ENCODE measurements at regions not wholly inside any gene's neighbourhood (a gene's known extent, or its start where the extent isn't known, plus 50 kb on each side); places are given as distances from the start of the nearest gene placed in this dataset.

DNA sequence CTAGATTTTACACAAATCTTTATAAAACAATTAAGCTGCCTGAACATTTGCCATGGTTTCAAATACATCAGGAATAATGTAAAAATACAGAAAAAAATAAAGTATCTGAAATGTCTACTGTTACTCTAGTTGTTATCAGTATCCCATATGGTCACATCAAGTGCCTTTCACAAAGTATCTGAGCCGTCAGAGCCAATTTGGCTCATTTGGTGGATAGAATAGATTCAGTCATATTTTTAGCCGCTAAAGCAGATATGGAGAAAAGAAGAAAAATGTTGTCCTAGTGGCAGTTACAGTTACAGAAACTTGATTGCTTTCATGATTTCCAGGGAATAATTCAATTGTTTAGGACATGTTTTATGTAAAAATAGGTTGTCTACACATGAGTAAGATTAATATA lies 641.1 kb downstream of the RAPGEF2 start:
- DNase-seq (no peak), ATAC-seq (ENCODE audit: low FRiP score in 2 of 2) (no peak)
- Histone ChIP-seq H3K36me3 (no peaks in the 10 kb centered on the region), H3K4me1 (no peaks in the 10 kb centered on the region), H3K4me3 (no peak overlapping the region), H3K27ac (no peak overlapping the region), H3K9me3 (no peaks in the 10 kb centered on the region), H3K27me3 (no peaks in the 10 kb centered on the region)
- TF ChIP-seq EP300 (IDR thresholded peaks at IDR 0.05): no peak
- WGBS, 2 donors: 36 to 37% methylated on average over 2 of the region's 2 CpGs

DNA sequence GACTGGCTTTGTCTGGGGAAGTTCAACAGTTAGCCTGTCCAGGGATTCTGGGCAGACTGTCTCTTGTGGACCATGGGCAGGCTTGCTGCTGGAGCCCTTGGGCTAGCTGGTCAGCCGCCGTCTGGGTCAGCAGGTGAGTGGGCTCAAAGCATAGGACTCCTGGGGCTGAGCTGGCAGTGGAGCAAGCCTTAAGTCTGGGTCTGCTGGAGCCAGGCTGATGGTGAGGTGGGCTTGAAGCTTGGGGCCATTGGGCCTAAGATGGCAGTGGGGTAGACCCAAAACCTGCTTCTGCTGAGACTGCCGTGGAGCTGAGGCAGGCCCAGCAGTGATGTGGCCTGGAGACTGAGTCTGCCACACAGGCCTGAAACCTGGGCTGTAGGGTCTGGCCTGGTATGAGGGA lies 645.1 kb downstream of the RAPGEF2 start:
- H3K4me3 ChIP-seq: no peak overlapping the region
- TF ChIP-seq POLR2A (IDR thresholded peaks at IDR 0.05) (no peak), EP300 (IDR thresholded peaks at IDR 0.05) (no peak), POLR2AphosphoS5 (IDR thresholded peaks at IDR 0.05) (no peak)
- TF ChIP-seq, protein P1, sequence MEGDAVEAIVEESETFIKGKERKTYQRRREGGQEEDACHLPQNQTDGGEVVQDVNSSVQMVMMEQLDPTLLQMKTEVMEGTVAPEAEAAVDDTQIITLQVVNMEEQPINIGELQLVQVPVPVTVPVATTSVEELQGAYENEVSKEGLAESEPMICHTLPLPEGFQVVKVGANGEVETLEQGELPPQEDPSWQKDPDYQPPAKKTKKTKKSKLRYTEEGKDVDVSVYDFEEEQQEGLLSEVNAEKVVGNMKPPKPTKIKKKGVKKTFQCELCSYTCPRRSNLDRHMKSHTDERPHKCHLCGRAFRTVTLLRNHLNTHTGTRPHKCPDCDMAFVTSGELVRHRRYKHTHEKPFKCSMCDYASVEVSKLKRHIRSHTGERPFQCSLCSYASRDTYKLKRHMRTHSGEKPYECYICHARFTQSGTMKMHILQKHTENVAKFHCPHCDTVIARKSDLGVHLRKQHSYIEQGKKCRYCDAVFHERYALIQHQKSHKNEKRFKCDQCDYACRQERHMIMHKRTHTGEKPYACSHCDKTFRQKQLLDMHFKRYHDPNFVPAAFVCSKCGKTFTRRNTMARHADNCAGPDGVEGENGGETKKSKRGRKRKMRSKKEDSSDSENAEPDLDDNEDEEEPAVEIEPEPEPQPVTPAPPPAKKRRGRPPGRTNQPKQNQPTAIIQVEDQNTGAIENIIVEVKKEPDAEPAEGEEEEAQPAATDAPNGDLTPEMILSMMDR (IDR thresholded peaks at IDR 0.05): no peak
- ATAC-seq (ENCODE audit: low FRiP score in 2 of 2) (no peak), DNase-seq (peak in 1 of 2 donors; percentile 26)
- WGBS, 2 donors: 70 to 78% methylated on average over 3 of the region's 3 CpGs
- no peaks in the 10 kb centered on the region for H3K9me3 ChIP-seq
- no peaks in the 10 kb centered on the region for H3K4me1 ChIP-seq
- no peak overlapping the region for H3K27ac ChIP-seq
- H3K36me3 ChIP-seq: no peaks in the 10 kb centered on the region
- H3K27me3 ChIP-seq: no peaks in the 10 kb centered on the region

DNA sequence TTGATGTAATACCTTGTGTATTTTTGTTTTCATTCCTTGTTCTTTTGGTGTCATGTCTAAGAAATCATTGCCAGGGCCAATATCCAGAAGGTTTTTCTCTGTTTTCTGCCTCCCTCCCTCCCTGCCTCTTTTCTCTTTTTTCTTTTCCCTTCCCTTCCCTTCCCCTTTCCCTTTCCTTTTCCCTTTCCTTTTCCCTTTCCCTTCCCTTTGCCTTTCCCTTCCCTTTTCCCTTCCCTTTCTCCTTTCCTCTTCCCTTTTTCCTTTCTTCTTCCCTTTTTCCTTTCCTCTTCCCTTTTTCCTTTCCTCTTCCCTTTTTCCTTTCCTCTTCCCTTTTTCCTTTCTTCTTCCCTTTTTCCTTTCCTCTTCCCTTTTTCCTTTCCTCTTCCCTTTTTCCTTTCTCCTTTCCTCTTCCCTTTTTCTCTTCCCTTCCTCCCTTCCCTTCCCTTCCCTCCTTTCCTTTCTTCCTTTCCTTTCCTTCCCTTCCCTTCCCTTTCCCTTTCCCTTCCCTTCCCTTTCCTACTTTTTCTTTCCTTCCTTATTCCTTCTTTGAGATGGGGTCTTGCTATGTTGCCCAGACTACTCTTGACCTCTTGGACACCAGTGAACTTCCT lies 646.1 kb downstream of the RAPGEF2 start:
- no peaks in the 10 kb centered on the region for H3K4me1 ChIP-seq
- no peak overlapping the region for H3K4me3 ChIP-seq
- DNase-seq (no peak), ATAC-seq (ENCODE audit: low FRiP score in 2 of 2) (no peak)
- H3K9me3 ChIP-seq: no peaks in the 10 kb centered on the region
- no peaks in the 10 kb centered on the region for H3K36me3 ChIP-seq
- no peak overlapping the region for H3K27ac ChIP-seq
- no peak for TF ChIP-seq POLR2AphosphoS5 (IDR thresholded peaks at IDR 0.05)
- TF ChIP-seq, protein P1 (IDR thresholded peaks at IDR 0.05): no peak
- no peaks in the 10 kb centered on the region for H3K27me3 ChIP-seq

DNA sequence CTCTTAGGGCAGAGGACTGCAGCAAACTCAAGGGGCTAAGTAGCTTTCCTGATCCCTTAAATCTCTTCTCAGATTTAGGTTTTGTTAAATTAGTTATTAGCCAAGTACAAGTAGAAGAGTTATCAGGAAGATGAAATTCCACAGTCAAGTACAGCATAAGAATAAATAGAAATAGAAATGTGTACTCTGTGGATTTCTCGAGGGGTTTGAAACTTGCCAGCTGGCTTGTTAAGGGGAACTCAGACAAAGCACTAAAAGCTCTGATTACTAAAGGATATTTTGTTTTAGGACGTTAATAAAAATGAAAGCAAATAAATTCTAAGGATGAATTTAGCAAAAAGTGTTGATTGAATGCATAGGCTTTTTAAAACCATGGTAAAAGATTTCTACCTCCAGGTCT lies 654.6 kb downstream of the RAPGEF2 start:
- TF ChIP-seq EP300 (IDR thresholded peaks at IDR 0.05): no peak
- TF ChIP-seq, protein P1 (IDR thresholded peaks at IDR 0.05): no peak
- TF ChIP-seq POLR2AphosphoS5 (IDR thresholded peaks at IDR 0.05): no peak
- TF ChIP-seq POLR2A (IDR thresholded peaks at IDR 0.05): no peak
- no peaks in the 10 kb centered on the region for H3K36me3 ChIP-seq
- no peak overlapping the region for H3K27ac ChIP-seq
- H3K4me1 ChIP-seq: no peaks in the 10 kb centered on the region
- H3K27me3 ChIP-seq: no peaks in the 10 kb centered on the region
- ATAC-seq (ENCODE audit: low FRiP score in 2 of 2) (no peak), DNase-seq (no peak)
- H3K9me3 ChIP-seq: peaks cover 0 to 6% (median 0%) of the 10 kb centered on the region in 4 donors
- 30 to 49% methylated on average over 2 of the region's 2 CpGs for WGBS, 2 donors
- H3K4me3 ChIP-seq: no peak overlapping the region

DNA sequence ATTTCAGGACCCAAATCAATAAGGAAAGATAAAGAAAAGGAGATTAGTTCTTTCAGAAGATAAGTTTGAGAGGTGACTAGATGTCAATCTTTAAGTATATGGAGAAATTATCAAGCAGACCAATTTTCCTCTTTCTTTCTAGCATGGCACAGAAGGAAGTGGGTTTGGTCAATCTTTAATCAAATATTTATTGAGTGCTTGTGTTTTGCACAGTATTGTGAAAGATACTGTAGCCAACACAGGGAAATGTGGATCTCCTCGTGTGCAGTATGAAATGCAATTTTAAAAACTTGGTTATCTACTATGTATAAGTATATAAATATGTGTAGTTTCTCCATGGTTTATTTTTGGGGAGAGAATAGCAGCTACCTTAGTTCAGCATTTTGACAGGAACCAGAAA lies 655.2 kb downstream of the RAPGEF2 start:
- DNase-seq (no peak), ATAC-seq (ENCODE audit: low FRiP score in 2 of 2) (no peak)
- Histone ChIP-seq H3K9me3 (peaks cover 0 to 6% (median 0%) of the 10 kb centered on the region in 4 donors), H3K4me1 (no peaks in the 10 kb centered on the region), H3K36me3 (no peaks in the 10 kb centered on the region), H3K27ac (no peak overlapping the region), H3K4me3 (no peak overlapping the region), H3K27me3 (no peaks in the 10 kb centered on the region)
- 46% methylated on average over 1 of the region's 1 CpG for WGBS, 2 donors
- TF ChIP-seq POLR2AphosphoS5 (IDR thresholded peaks at IDR 0.05) (no peak), POLR2A (IDR thresholded peaks at IDR 0.05) (no peak), EP300 (IDR thresholded peaks at IDR 0.05) (no peak)
- TF ChIP-seq, protein P1 (IDR thresholded peaks at IDR 0.05): no peak

Measured in upper lobe of left lung (tissue), 6 donors.